ENCODE measurements at regions not wholly inside any gene's neighbourhood (a gene's known extent, or its start where the extent isn't known, plus 50 kb on each side); places are given as distances from the start of the nearest gene placed in this dataset.

DNA sequence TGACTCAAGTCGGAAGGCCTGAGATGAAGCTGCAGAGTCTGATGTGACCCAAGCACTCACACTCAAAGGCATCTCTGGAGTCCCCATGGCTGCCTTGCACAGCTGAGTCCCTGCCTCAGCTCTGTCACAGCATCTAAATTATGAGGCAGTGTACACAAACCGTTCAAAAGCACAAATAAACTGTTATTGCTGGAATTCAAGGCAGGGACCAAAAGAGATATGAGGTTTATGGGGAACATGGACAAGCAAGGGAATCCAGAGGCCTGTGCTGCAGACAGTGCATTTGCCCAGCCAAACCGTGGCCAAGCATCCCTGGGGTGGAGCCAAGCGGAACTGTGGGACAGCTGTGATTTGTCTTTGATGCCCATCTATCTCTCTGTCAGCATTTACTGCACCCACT lies 91.3 kb downstream of the RPS29 start:
- no peak for TF ChIP-seq HNF4A (conservative IDR thresholded peaks at IDR 0.05)
- no peak for TF ChIP-seq TAF1 (conservative IDR thresholded peaks at IDR 0.05)
- TF ChIP-seq YY1 (IDR thresholded peaks at IDR 0.05), result no peak
- no peak for TF ChIP-seq SP1 (IDR thresholded peaks at IDR 0.05)
- no peak for TF ChIP-seq NR2F2 (IDR thresholded peaks at IDR 0.05)
- no peak for TF ChIP-seq FOXA1 (IDR thresholded peaks at IDR 0.05)
- TF ChIP-seq, protein P1, sequence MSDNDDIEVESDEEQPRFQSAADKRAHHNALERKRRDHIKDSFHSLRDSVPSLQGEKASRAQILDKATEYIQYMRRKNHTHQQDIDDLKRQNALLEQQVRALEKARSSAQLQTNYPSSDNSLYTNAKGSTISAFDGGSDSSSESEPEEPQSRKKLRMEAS (IDR thresholded peaks at IDR 0.05), result no peak
- TF ChIP-seq GABPA (IDR thresholded peaks at IDR 0.05 in 1 of 2, conservative IDR thresholded peaks at IDR 0.05 in 1 of 2), result no peak
- TF ChIP-seq JUND (IDR thresholded peaks at IDR 0.05), result no peak
- TF ChIP-seq, protein P2, sequence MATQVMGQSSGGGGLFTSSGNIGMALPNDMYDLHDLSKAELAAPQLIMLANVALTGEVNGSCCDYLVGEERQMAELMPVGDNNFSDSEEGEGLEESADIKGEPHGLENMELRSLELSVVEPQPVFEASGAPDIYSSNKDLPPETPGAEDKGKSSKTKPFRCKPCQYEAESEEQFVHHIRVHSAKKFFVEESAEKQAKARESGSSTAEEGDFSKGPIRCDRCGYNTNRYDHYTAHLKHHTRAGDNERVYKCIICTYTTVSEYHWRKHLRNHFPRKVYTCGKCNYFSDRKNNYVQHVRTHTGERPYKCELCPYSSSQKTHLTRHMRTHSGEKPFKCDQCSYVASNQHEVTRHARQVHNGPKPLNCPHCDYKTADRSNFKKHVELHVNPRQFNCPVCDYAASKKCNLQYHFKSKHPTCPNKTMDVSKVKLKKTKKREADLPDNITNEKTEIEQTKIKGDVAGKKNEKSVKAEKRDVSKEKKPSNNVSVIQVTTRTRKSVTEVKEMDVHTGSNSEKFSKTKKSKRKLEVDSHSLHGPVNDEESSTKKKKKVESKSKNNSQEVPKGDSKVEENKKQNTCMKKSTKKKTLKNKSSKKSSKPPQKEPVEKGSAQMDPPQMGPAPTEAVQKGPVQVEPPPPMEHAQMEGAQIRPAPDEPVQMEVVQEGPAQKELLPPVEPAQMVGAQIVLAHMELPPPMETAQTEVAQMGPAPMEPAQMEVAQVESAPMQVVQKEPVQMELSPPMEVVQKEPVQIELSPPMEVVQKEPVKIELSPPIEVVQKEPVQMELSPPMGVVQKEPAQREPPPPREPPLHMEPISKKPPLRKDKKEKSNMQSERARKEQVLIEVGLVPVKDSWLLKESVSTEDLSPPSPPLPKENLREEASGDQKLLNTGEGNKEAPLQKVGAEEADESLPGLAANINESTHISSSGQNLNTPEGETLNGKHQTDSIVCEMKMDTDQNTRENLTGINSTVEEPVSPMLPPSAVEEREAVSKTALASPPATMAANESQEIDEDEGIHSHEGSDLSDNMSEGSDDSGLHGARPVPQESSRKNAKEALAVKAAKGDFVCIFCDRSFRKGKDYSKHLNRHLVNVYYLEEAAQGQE (IDR thresholded peaks at IDR 0.05), result no peak
- TF ChIP-seq RXRA (IDR thresholded peaks at IDR 0.05), result no peak
- TF ChIP-seq FOXA2 (IDR thresholded peaks at IDR 0.05), result no peak
- TF ChIP-seq EGR1 (IDR thresholded peaks at IDR 0.05; ENCODE audit: low read depth in 2 of 2), result no peak
- TF ChIP-seq, protein P3, sequence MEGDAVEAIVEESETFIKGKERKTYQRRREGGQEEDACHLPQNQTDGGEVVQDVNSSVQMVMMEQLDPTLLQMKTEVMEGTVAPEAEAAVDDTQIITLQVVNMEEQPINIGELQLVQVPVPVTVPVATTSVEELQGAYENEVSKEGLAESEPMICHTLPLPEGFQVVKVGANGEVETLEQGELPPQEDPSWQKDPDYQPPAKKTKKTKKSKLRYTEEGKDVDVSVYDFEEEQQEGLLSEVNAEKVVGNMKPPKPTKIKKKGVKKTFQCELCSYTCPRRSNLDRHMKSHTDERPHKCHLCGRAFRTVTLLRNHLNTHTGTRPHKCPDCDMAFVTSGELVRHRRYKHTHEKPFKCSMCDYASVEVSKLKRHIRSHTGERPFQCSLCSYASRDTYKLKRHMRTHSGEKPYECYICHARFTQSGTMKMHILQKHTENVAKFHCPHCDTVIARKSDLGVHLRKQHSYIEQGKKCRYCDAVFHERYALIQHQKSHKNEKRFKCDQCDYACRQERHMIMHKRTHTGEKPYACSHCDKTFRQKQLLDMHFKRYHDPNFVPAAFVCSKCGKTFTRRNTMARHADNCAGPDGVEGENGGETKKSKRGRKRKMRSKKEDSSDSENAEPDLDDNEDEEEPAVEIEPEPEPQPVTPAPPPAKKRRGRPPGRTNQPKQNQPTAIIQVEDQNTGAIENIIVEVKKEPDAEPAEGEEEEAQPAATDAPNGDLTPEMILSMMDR (IDR thresholded peaks at IDR 0.05; ENCODE audit: low read depth, low read length, missing input control), result no peak
- TF ChIP-seq RAD21 (IDR thresholded peaks at IDR 0.05), result no peak
- TF ChIP-seq, protein P4, sequence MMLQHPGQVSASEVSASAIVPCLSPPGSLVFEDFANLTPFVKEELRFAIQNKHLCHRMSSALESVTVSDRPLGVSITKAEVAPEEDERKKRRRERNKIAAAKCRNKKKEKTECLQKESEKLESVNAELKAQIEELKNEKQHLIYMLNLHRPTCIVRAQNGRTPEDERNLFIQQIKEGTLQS (IDR thresholded peaks at IDR 0.05), result no peak
- no peak for TF ChIP-seq HNF4G (IDR thresholded peaks at IDR 0.05)
- TF ChIP-seq, protein P5, sequence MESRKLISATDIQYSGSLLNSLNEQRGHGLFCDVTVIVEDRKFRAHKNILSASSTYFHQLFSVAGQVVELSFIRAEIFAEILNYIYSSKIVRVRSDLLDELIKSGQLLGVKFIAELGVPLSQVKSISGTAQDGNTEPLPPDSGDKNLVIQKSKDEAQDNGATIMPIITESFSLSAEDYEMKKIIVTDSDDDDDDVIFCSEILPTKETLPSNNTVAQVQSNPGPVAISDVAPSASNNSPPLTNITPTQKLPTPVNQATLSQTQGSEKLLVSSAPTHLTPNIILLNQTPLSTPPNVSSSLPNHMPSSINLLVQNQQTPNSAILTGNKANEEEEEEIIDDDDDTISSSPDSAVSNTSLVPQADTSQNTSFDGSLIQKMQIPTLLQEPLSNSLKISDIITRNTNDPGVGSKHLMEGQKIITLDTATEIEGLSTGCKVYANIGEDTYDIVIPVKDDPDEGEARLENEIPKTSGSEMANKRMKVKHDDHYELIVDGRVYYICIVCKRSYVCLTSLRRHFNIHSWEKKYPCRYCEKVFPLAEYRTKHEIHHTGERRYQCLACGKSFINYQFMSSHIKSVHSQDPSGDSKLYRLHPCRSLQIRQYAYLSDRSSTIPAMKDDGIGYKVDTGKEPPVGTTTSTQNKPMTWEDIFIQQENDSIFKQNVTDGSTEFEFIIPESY (IDR thresholded peaks at IDR 0.05), result no peak
- 83% methylated on average over 4 of the region's 4 CpGs for WGBS

More for the DNA sequence above, 91.3 kb downstream of the RPS29 start:
- no peak overlapping the region for H3K27ac ChIP-seq (ENCODE audit: low read depth in 1 of 2, low read length in 2 of 2)
- no peak for DNase-seq (ENCODE audit: low spot score)
- peaks cover 0 to 6% (median 0%) of the 10 kb centered on the region in 4 donors for H3K4me1 ChIP-seq (ENCODE audit: control insufficient read depth in 4 of 4, insufficient read depth in 4 of 4, low read length in 3 of 4)
- H3K9me3 ChIP-seq (ENCODE audit: control insufficient read depth in 4 of 4, low read length in 3 of 4), result no peaks in the 10 kb centered on the region
- H3K36me3 ChIP-seq (ENCODE audit: control insufficient read depth in 4 of 4, insufficient read depth in 3 of 4, low read depth in 1 of 4, low read length in 3 of 4), result no peaks in the 10 kb centered on the region
- no peak overlapping the region for H3K4me3 ChIP-seq (ENCODE audit: low read depth in 1 of 3, low read length in 3 of 3)
- no peaks in the 10 kb centered on the region for H3K27me3 ChIP-seq (ENCODE audit: control insufficient read depth in 4 of 4, insufficient read depth in 4 of 4, low read length in 3 of 4)
- H3K9ac ChIP-seq (ENCODE audit: low read depth in 1 of 2, low read length in 2 of 2), result no peak overlapping the region
